ENCODE measurements at regions not wholly inside any gene's neighbourhood (a gene's known extent, or its start where the extent isn't known, plus 50 kb on each side); places are given as distances from the start of the nearest gene placed in this dataset.

DNA sequence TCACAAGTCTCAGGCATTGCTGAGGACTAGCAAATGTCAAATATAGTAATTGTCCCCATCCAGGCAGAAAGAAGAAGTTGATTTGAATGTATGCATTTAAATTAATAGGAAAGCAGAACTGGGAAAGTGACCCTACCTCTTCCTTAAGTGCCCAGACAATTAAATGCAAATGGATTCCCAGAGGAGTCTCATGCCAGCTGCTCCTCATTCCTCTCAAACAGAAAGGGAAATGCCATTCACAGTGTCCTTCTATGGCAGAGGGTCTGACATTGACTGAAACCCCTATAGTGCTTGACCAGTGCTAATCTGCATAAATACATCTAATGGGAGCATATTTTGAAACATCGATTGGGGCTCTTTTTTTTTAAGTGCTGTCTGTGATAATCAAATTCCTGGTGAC, 292.4 kb upstream of the SEL1L start:
- TF ChIP-seq, protein P1, sequence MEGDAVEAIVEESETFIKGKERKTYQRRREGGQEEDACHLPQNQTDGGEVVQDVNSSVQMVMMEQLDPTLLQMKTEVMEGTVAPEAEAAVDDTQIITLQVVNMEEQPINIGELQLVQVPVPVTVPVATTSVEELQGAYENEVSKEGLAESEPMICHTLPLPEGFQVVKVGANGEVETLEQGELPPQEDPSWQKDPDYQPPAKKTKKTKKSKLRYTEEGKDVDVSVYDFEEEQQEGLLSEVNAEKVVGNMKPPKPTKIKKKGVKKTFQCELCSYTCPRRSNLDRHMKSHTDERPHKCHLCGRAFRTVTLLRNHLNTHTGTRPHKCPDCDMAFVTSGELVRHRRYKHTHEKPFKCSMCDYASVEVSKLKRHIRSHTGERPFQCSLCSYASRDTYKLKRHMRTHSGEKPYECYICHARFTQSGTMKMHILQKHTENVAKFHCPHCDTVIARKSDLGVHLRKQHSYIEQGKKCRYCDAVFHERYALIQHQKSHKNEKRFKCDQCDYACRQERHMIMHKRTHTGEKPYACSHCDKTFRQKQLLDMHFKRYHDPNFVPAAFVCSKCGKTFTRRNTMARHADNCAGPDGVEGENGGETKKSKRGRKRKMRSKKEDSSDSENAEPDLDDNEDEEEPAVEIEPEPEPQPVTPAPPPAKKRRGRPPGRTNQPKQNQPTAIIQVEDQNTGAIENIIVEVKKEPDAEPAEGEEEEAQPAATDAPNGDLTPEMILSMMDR (conservative IDR thresholded peaks at IDR 0.05; ENCODE audit: low read length), result no peak
- TF ChIP-seq EZH2phosphoT487 (IDR thresholded peaks at IDR 0.05; ENCODE audit: borderline replicate concordance, low read depth, low read length), result no peak

Measured in OCI-LY7 (cell line).